GM10248 (cell line): ENCODE measurements at regions not wholly inside any gene's neighbourhood (a gene's known extent, or its start where the extent isn't known, plus 50 kb on each side); places are given as distances from the start of the nearest gene placed in this dataset.

ENCODE experiments used
- CTCF ChIA-PET: fragments of 300-600 bp; sonication (Branson Sonifier 250); formaldehyde crosslinking; extraction: SDS; loops from one replicate; lab custom pipeline; 2021; ENCODE audit warnings: antibody characterized with exemption; lab: Yijun Ruan, JAX
- POLR2A ChIA-PET: fragments of 350-650 bp; sonication (Branson Sonifier 250); formaldehyde crosslinking; extraction: SDS; loops from one replicate; lab custom pipeline; 2020; ENCODE audit warnings: antibody characterized with exemption; lab: Yijun Ruan, JAX
- DNase-seq: peaks from one replicate; pipeline ENCODE4 v3.0.0; 2012; ENCODE audit errors: extremely low spot score
- CTCF ChIP-seq: IDR thresholded peaks from 2 replicates; pipeline ENCODE4 v1.5.1; 2012; ENCODE audit warnings: mild to moderate bottlenecking, low read depth; ENCODE audit errors: extremely low read depth, missing control alignments, control extremely low read depth

GRCh38 chr7:71077743-71078476 is 54.0 kb upstream of the GALNT17 start:
- ChIA-PET POLR2A (no interaction called here), CTCF (no interaction called here)
- no peak for DNase-seq
- no peak for TF ChIP-seq CTCF
